ENCODE measurements at regions not wholly inside any gene's neighbourhood (a gene's known extent, or its start where the extent isn't known, plus 50 kb on each side); places are given as distances from the start of the nearest gene placed in this dataset.

GRCh38 chr11:92888696-92889095 is 80.8 kb upstream of the MTNR1B start:
- Histone ChIP-seq H3K9ac (ENCODE audit: low read depth, low read length) (no peak overlapping the region), H3K4me1 (ENCODE audit: insufficient read depth, low read length) (no peaks in the 10 kb centered on the region), H3K9me3 (ENCODE audit: insufficient read depth, low read depth, low read length) (no peaks in the 10 kb centered on the region), H3K27ac (ENCODE audit: low read depth, low read length) (no peak overlapping the region), H3K4me3 (ENCODE audit: low read length) (no peak overlapping the region), H3K36me3 (ENCODE audit: insufficient read depth, low read length) (no peaks in the 10 kb centered on the region), H3K27me3 (ENCODE audit: insufficient read depth, low read length) (no peaks in the 10 kb centered on the region)
- WGBS = 81% methylated on average over 4 of the region's 5 CpGs

- H3K4me1 ChIP-seq (ENCODE audit: insufficient read depth, low read length) = no peaks in the 10 kb centered on the region
- no peaks in the 10 kb centered on the region for H3K36me3 ChIP-seq (ENCODE audit: insufficient read depth, low read length)
- no peak overlapping the region for H3K27ac ChIP-seq (ENCODE audit: low read depth, low read length)
- 94% methylated on average over 11 of the region's 11 CpGs for WGBS
- no peak overlapping the region for H3K4me3 ChIP-seq (ENCODE audit: low read length)
- no peaks in the 10 kb centered on the region for H3K9me3 ChIP-seq (ENCODE audit: insufficient read depth, low read depth, low read length)
- H3K9ac ChIP-seq (ENCODE audit: low read depth, low read length) = no peak overlapping the region
- no peaks in the 10 kb centered on the region for H3K27me3 ChIP-seq (ENCODE audit: insufficient read depth, low read length)
Measured at GRCh38 chr11:92890846-92891245, 78.6 kb upstream of the MTNR1B start.

- Histone ChIP-seq H3K4me3 (ENCODE audit: low read length) (no peak overlapping the region), H3K27me3 (ENCODE audit: insufficient read depth, low read length) (no peaks in the 10 kb centered on the region), H3K27ac (ENCODE audit: low read depth, low read length) (no peak overlapping the region), H3K9ac (ENCODE audit: low read depth, low read length) (no peak overlapping the region), H3K36me3 (ENCODE audit: insufficient read depth, low read length) (no peaks in the 10 kb centered on the region), H3K4me1 (ENCODE audit: insufficient read depth, low read length) (0 out of 2 replicates have a peak, but pooled peaks cover 2% of the 10 kb centered on the region), H3K9me3 (ENCODE audit: insufficient read depth, low read depth, low read length) (no peaks in the 10 kb centered on the region)
- 100% methylated on average over 3 of the region's 4 CpGs for WGBS
Measured at GRCh38 chr11:92892802-92893684, 76.4 kb upstream of the MTNR1B start.

GRCh38 chr11:92894197-92894596 is 75.3 kb upstream of the MTNR1B start:
- no peak overlapping the region for H3K9ac ChIP-seq (ENCODE audit: low read depth, low read length)
- WGBS = 91% methylated on average over 3 of the region's 3 CpGs
- H3K9me3 ChIP-seq (ENCODE audit: insufficient read depth, low read depth, low read length) = no peaks in the 10 kb centered on the region
- no peak overlapping the region for H3K4me3 ChIP-seq (ENCODE audit: low read length)
- no peaks in the 10 kb centered on the region for H3K36me3 ChIP-seq (ENCODE audit: insufficient read depth, low read length)
- H3K4me1 ChIP-seq (ENCODE audit: insufficient read depth, low read length) = 0 out of 2 replicates have a peak, but pooled peaks cover 2% of the 10 kb centered on the region
- H3K27me3 ChIP-seq (ENCODE audit: insufficient read depth, low read length) = no peaks in the 10 kb centered on the region
- no peak overlapping the region for H3K27ac ChIP-seq (ENCODE audit: low read depth, low read length)

- no peak overlapping the region for H3K9ac ChIP-seq (ENCODE audit: low read depth, low read length)
- 93% methylated on average over 6 of the region's 6 CpGs for WGBS
- 0 out of 2 replicates have a peak, but pooled peaks cover 2% of the 10 kb centered on the region for H3K4me1 ChIP-seq (ENCODE audit: insufficient read depth, low read length)
- H3K9me3 ChIP-seq (ENCODE audit: insufficient read depth, low read depth, low read length) = no peaks in the 10 kb centered on the region
- no peaks in the 10 kb centered on the region for H3K36me3 ChIP-seq (ENCODE audit: insufficient read depth, low read length)
- H3K4me3 ChIP-seq (ENCODE audit: low read length) = no peak overlapping the region
- H3K27ac ChIP-seq (ENCODE audit: low read depth, low read length) = no peak overlapping the region
- no peaks in the 10 kb centered on the region for H3K27me3 ChIP-seq (ENCODE audit: insufficient read depth, low read length)
Measured at GRCh38 chr11:92897487-92897886, 72.0 kb upstream of the MTNR1B start.

GRCh38 chr11:92902417-92902816 is 67.0 kb upstream of the MTNR1B start:
- WGBS = 89% methylated on average over 1 of the region's 1 CpG
- Histone ChIP-seq H3K9me3 (ENCODE audit: insufficient read depth, low read depth, low read length) (peaks cover 4% of the 10 kb centered on the region; the same call in 1 of the 2 replicates), H3K27me3 (ENCODE audit: insufficient read depth, low read length) (no peaks in the 10 kb centered on the region), H3K4me1 (ENCODE audit: insufficient read depth, low read length) (no peaks in the 10 kb centered on the region; the same call in 1 of the 2 replicates), H3K36me3 (ENCODE audit: insufficient read depth, low read length) (no peaks in the 10 kb centered on the region), H3K4me3 (ENCODE audit: low read length) (no peak overlapping the region), H3K9ac (ENCODE audit: low read depth, low read length) (no peak overlapping the region), H3K27ac (ENCODE audit: low read depth, low read length) (no peak overlapping the region)

- no peaks in the 10 kb centered on the region; the same call in 1 of the 2 replicates for H3K4me1 ChIP-seq (ENCODE audit: insufficient read depth, low read length)
- WGBS = 88% methylated on average over 4 of the region's 4 CpGs
- no peak overlapping the region for H3K27ac ChIP-seq (ENCODE audit: low read depth, low read length)
- no peaks in the 10 kb centered on the region for H3K36me3 ChIP-seq (ENCODE audit: insufficient read depth, low read length)
- no peak overlapping the region for H3K9ac ChIP-seq (ENCODE audit: low read depth, low read length)
- H3K27me3 ChIP-seq (ENCODE audit: insufficient read depth, low read length) = no peaks in the 10 kb centered on the region
- H3K4me3 ChIP-seq (ENCODE audit: low read length) = no peak overlapping the region
- H3K9me3 ChIP-seq (ENCODE audit: insufficient read depth, low read depth, low read length) = peaks cover 4% of the 10 kb centered on the region; the same call in 1 of the 2 replicates
Measured at GRCh38 chr11:92907671-92908070, 61.8 kb upstream of the MTNR1B start.

- Histone ChIP-seq H3K9me3 (ENCODE audit: insufficient read depth, low read depth, low read length) (peaks cover 2% of the 10 kb centered on the region; the same call in 1 of the 2 replicates), H3K36me3 (ENCODE audit: insufficient read depth, low read length) (no peaks in the 10 kb centered on the region), H3K27ac (ENCODE audit: low read depth, low read length) (no peak overlapping the region), H3K9ac (ENCODE audit: low read depth, low read length) (no peak overlapping the region), H3K4me1 (ENCODE audit: insufficient read depth, low read length) (no peaks in the 10 kb centered on the region; the same call in 1 of the 2 replicates), H3K27me3 (ENCODE audit: insufficient read depth, low read length) (no peaks in the 10 kb centered on the region), H3K4me3 (ENCODE audit: low read length) (no peak overlapping the region)
- 94% methylated on average over 5 of the region's 5 CpGs for WGBS
Measured at GRCh38 chr11:92909214-92909613, 60.2 kb upstream of the MTNR1B start.

GRCh38 chr11:92911478-92911877 is 58.0 kb upstream of the MTNR1B start:
- no peaks in the 10 kb centered on the region for H3K9me3 ChIP-seq (ENCODE audit: insufficient read depth, low read depth, low read length)
- 93% methylated on average over 2 of the region's 2 CpGs for WGBS
- H3K4me3 ChIP-seq (ENCODE audit: low read length) = no peak overlapping the region

GRCh38 chr11:92915551-92915950 is 53.9 kb upstream of the MTNR1B start:
- Histone ChIP-seq H3K27ac (ENCODE audit: low read depth, low read length) (no peak overlapping the region), H3K27me3 (ENCODE audit: insufficient read depth, low read length) (no peaks in the 10 kb centered on the region), H3K36me3 (ENCODE audit: insufficient read depth, low read length) (no peaks in the 10 kb centered on the region), H3K4me1 (ENCODE audit: insufficient read depth, low read length) (peaks cover 24% of the 10 kb centered on the region), H3K4me3 (ENCODE audit: low read length) (no peak overlapping the region), H3K9ac (ENCODE audit: low read depth, low read length) (no peak overlapping the region), H3K9me3 (ENCODE audit: insufficient read depth, low read depth, low read length) (no peaks in the 10 kb centered on the region)
- WGBS = 97% methylated on average over 39 of the region's 39 CpGs

More at GRCh38 chr11:92911478-92911877, 58.0 kb upstream of the MTNR1B start:
- Histone ChIP-seq H3K4me1 (ENCODE audit: insufficient read depth, low read length) (no peaks in the 10 kb centered on the region; the same call in 1 of the 2 replicates), H3K27me3 (ENCODE audit: insufficient read depth, low read length) (no peaks in the 10 kb centered on the region), H3K9ac (ENCODE audit: low read depth, low read length) (no peak overlapping the region), H3K36me3 (ENCODE audit: insufficient read depth, low read length) (no peaks in the 10 kb centered on the region), H3K27ac (ENCODE audit: low read depth, low read length) (no peak overlapping the region)

GRCh38 chr11:92916299-92916698 is 53.2 kb upstream of the MTNR1B start:
- Histone ChIP-seq H3K27ac (ENCODE audit: low read depth, low read length) (no peak overlapping the region), H3K27me3 (ENCODE audit: insufficient read depth, low read length) (no peaks in the 10 kb centered on the region), H3K4me1 (ENCODE audit: insufficient read depth, low read length) (peaks cover 24% of the 10 kb centered on the region), H3K9ac (ENCODE audit: low read depth, low read length) (no peak overlapping the region), H3K9me3 (ENCODE audit: insufficient read depth, low read depth, low read length) (no peaks in the 10 kb centered on the region), H3K4me3 (ENCODE audit: low read length) (no peak overlapping the region), H3K36me3 (ENCODE audit: insufficient read depth, low read length) (no peaks in the 10 kb centered on the region)
- 90% methylated on average over 4 of the region's 4 CpGs for WGBS

Measured in HUES64 (cell line).